ENCODE measurements at regions not wholly inside any gene's neighbourhood (a gene's known extent, or its start where the extent isn't known, plus 50 kb on each side); places are given as distances from the start of the nearest gene placed in this dataset.

GRCh38 chr2:158732573-158733429 is 62.3 kb upstream of the DAPL1 start:
- no peak for TF ChIP-seq CTCF (IDR thresholded peaks at IDR 0.05; ENCODE audit: insufficient read depth, low read depth, low read length, missing control alignments)
- DNase-seq (ENCODE audit: low read depth), result no peak
- no peak overlapping the region for H3K4me3 ChIP-seq (ENCODE audit: low read depth, low read length)

GRCh38 chr2:158733430-158733755 is 61.7 kb upstream of the DAPL1 start:
- no peak overlapping the region for H3K4me3 ChIP-seq (ENCODE audit: low read depth, low read length)
- DNase-seq (ENCODE audit: low read depth), result no peak
- TF ChIP-seq CTCF (IDR thresholded peaks at IDR 0.05; ENCODE audit: insufficient read depth, low read depth, low read length, missing control alignments), result no peak

- no peak for TF ChIP-seq CTCF (IDR thresholded peaks at IDR 0.05; ENCODE audit: insufficient read depth, low read depth, low read length, missing control alignments)
- no peak for DNase-seq (ENCODE audit: low read depth)
- H3K4me3 ChIP-seq (ENCODE audit: low read depth, low read length), result no peak overlapping the region
These were observed 60.7 kb upstream of the DAPL1 start for GRCh38 chr2:158734442-158734841.

- no peak for TF ChIP-seq CTCF (IDR thresholded peaks at IDR 0.05; ENCODE audit: insufficient read depth, low read depth, low read length, missing control alignments)
- no peak overlapping the region for H3K4me3 ChIP-seq (ENCODE audit: low read depth, low read length)
- no peak for DNase-seq (ENCODE audit: low read depth)
These were observed 59.1 kb upstream of the DAPL1 start for GRCh38 chr2:158735822-158736580.

- TF ChIP-seq CTCF (IDR thresholded peaks at IDR 0.05; ENCODE audit: insufficient read depth, low read depth, low read length, missing control alignments), result no peak
- H3K4me3 ChIP-seq (ENCODE audit: low read depth, low read length), result no peak overlapping the region
- no peak for DNase-seq (ENCODE audit: low read depth)
These were observed 56.8 kb upstream of the DAPL1 start for GRCh38 chr2:158738363-158738762.

GRCh38 chr2:158740127-158740526 is 55.0 kb upstream of the DAPL1 start:
- no peak for DNase-seq (ENCODE audit: low read depth)
- TF ChIP-seq CTCF (IDR thresholded peaks at IDR 0.05; ENCODE audit: insufficient read depth, low read depth, low read length, missing control alignments), result no peak
- H3K4me3 ChIP-seq (ENCODE audit: low read depth, low read length), result no peak overlapping the region
